SK-N-SH treated with all-trans-retinoic acid at 6 μM for 48 hours (cell line): ENCODE measurements at regions not wholly inside any gene's neighbourhood (a gene's known extent, or its start where the extent isn't known, plus 50 kb on each side); places are given as distances from the start of the nearest gene placed in this dataset.

ENCODE experiments used
- ATAC-seq: fragments of 200-7000 bp; cut with Tn5 transposase; 3 replicates; pipeline ENCODE4 v1.9.1; 2020; ENCODE audit warnings: mild to moderate bottlenecking, moderate library complexity
- ARNTL ChIP-seq: fragments of 450-650 bp; formaldehyde crosslinking; IDR thresholded peaks from 2 replicates; pipeline ENCODE4 v1.5.0; 2020; ENCODE audit warnings: low read depth, mild to moderate bottlenecking, moderate library complexity, borderline replicate concordance
- BACH2 ChIP-seq: fragments of 250-450 bp; sonication (Bioruptor Pico); IDR thresholded peaks from 2 replicates; pipeline ENCODE4 v1.9.0; 2021; ENCODE audit warnings: mild to moderate bottlenecking, borderline replicate concordance
- CSDC2 ChIP-seq: fragments of 250-450 bp; sonication (Bioruptor Pico); IDR thresholded peaks from 2 replicates; pipeline ENCODE4 v1.5.0; 2020; ENCODE audit warnings: mild to moderate bottlenecking, moderate library complexity
- ESRRG ChIP-seq: fragments of 250-450 bp; sonication (Bioruptor Pico); IDR thresholded peaks from 2 replicates; pipeline ENCODE4 v1.6.1; 2021; ENCODE audit warnings: mild to moderate bottlenecking
- GLIS3 ChIP-seq: fragments of 250-450 bp; sonication (Bioruptor Pico); IDR thresholded peaks from 2 replicates; pipeline ENCODE4 v1.5.0; 2020; ENCODE audit warnings: mild to moderate bottlenecking, moderate library complexity
- ISL1 ChIP-seq: fragments of 250-450 bp; sonication (Bioruptor Pico); IDR thresholded peaks from 2 replicates; pipeline ENCODE4 v2.1.2; 2022; ENCODE audit warnings: mild to moderate bottlenecking, moderate library complexity
- OSR1 ChIP-seq: fragments of 250-450 bp; sonication (Bioruptor Pico); IDR thresholded peaks from 2 replicates; pipeline ENCODE4 v1.8.0; 2022; ENCODE audit warnings: moderate library complexity, mild to moderate bottlenecking, inconsistent platforms
- POU6F1 ChIP-seq: fragments of 250-450 bp; sonication (Bioruptor Pico); IDR thresholded peaks from 2 replicates; pipeline ENCODE4 v1.8.0; 2021; ENCODE audit warnings: low read depth, mild to moderate bottlenecking, moderate library complexity, borderline replicate concordance
- PPARA ChIP-seq: fragments of 250-450 bp; sonication (Bioruptor Pico); IDR thresholded peaks from 2 replicates; pipeline ENCODE4 v1.5.0; 2020; ENCODE audit warnings: mild to moderate bottlenecking, borderline replicate concordance
- RARB ChIP-seq: fragments of 250-450 bp; sonication (Bioruptor Pico); IDR thresholded peaks from 2 replicates; pipeline ENCODE4 v1.8.0; 2021; ENCODE audit warnings: mild to moderate bottlenecking, moderate library complexity
- SNAI2 ChIP-seq: fragments of 250-450 bp; sonication (Bioruptor Pico); IDR thresholded peaks from 2 replicates; pipeline ENCODE4 v1.5.0; 2020; ENCODE audit warnings: mild to moderate bottlenecking, moderate library complexity
- TCF4 ChIP-seq: fragments of 250-450 bp; sonication (Bioruptor Pico); IDR thresholded peaks from 2 replicates; pipeline ENCODE4 v1.8.0; 2021; ENCODE audit warnings: mild to moderate bottlenecking, moderate library complexity, borderline replicate concordance
- TOX ChIP-seq: fragments of 250-450 bp; sonication (Bioruptor Pico); IDR thresholded peaks from 2 replicates; pipeline ENCODE4 v1.8.0; 2021; ENCODE audit warnings: mild to moderate bottlenecking, moderate library complexity, borderline replicate concordance
- ZC3H10 ChIP-seq: fragments of 250-450 bp; sonication (Bioruptor Pico); IDR thresholded peaks from 2 replicates; pipeline ENCODE4 v1.5.1; 2021; ENCODE audit warnings: mild to moderate bottlenecking, moderate library complexity
- ZFP30 ChIP-seq: fragments of 450-650 bp; formaldehyde crosslinking; IDR thresholded peaks from 2 replicates; pipeline ENCODE4 v1.5.0; 2022; ENCODE audit warnings: mild to moderate bottlenecking, moderate library complexity
- ZNF565 ChIP-seq: fragments of 450-650 bp; formaldehyde crosslinking; conservative IDR thresholded peaks from 2 replicates; pipeline ENCODE4 v1.5.0; 2020; ENCODE audit warnings: low read depth, mild to moderate bottlenecking, moderate library complexity
- ZNF70 ChIP-seq: fragments of 450-650 bp; formaldehyde crosslinking; IDR thresholded peaks from 2 replicates; pipeline ENCODE4 v1.5.0; 2020; ENCODE audit warnings: mild to moderate bottlenecking, moderate library complexity
- ZNF8 ChIP-seq: fragments of 450-650 bp; formaldehyde crosslinking; IDR thresholded peaks from 2 replicates; pipeline ENCODE4 v1.5.0; 2020; ENCODE audit warnings: mild to moderate bottlenecking, moderate library complexity
- TF ChIP-seq, protein P1 (sequence below): fragments of 250-450 bp; sonication (Bioruptor Pico); IDR thresholded peaks from 2 replicates; pipeline ENCODE4 v1.5.1; 2020; ENCODE audit warnings: low read depth, mild to moderate bottlenecking, moderate library complexity
- TF ChIP-seq, protein P2 (sequence below): fragments of 250-450 bp; sonication (Bioruptor Pico); IDR thresholded peaks from 2 replicates; pipeline ENCODE4 v1.5.1; 2021; ENCODE audit warnings: mild to moderate bottlenecking, moderate library complexity
- TF ChIP-seq, protein P3 (sequence below): fragments of 250-450 bp; sonication (Bioruptor Pico); IDR thresholded peaks from 2 replicates; pipeline ENCODE4 v1.5.0; 2020; ENCODE audit warnings: mild to moderate bottlenecking, moderate library complexity

GRCh38 chr12:24709216-24709615, 239.7 kb downstream of the BCAT1 start:
- TF ChIP-seq POU6F1 (no peak), SNAI2 (CRISPR knock-in tag) (no peak), GLIS3 (CRISPR knock-in tag) (no peak), PPARA (no peak), RARB (CRISPR knock-in tag) (no peak), ISL1 (CRISPR knock-in tag) (no peak), ESRRG (CRISPR knock-in tag) (no peak), ZC3H10 (CRISPR knock-in tag) (no peak)
- TF ChIP-seq, protein P1, sequence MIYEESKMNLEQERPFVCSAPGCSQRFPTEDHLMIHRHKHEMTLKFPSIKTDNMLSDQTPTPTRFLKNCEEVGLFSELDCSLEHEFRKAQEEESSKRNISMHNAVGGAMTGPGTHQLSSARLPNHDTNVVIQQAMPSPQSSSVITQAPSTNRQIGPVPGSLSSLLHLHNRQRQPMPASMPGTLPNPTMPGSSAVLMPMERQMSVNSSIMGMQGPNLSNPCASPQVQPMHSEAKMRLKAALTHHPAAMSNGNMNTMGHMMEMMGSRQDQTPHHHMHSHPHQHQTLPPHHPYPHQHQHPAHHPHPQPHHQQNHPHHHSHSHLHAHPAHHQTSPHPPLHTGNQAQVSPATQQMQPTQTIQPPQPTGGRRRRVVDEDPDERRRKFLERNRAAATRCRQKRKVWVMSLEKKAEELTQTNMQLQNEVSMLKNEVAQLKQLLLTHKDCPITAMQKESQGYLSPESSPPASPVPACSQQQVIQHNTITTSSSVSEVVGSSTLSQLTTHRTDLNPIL: no peak
- no peak for ATAC-seq

DNA sequence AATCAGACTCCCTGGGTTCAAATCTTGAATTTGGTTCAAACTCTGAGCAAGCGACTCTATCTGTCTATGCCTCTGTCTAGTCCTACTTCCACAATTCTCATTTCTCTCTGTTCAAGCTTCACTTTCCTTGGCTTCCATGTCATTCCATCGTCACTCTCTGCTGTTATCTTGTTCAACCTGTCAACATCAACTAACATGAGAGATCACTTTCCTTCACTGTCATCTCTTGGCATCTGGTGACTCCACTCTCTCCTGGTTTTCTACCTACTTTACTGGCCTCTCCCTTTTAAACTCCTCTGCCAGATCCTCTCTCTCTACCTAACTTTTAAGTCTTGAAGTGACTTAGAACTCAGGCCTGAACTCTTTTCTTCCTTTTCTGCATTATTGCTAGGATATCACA, 240.2 kb downstream of the BCAT1 start:
- ATAC-seq: no peak

GRCh38 chr12:24708043-24708442, 240.9 kb downstream of the BCAT1 start:
- ATAC-seq: no peak
- TF ChIP-seq OSR1 (CRISPR knock-in tag) (no peak), GLIS3 (CRISPR knock-in tag) (no peak), POU6F1 (no peak), ZNF70 (CRISPR knock-in tag) (no peak), ISL1 (CRISPR knock-in tag) (no peak), TCF4 (CRISPR knock-in tag) (no peak), CSDC2 (CRISPR knock-in tag) (no peak), BACH2 (CRISPR knock-in tag) (no peak)
- TF ChIP-seq, protein P2, sequence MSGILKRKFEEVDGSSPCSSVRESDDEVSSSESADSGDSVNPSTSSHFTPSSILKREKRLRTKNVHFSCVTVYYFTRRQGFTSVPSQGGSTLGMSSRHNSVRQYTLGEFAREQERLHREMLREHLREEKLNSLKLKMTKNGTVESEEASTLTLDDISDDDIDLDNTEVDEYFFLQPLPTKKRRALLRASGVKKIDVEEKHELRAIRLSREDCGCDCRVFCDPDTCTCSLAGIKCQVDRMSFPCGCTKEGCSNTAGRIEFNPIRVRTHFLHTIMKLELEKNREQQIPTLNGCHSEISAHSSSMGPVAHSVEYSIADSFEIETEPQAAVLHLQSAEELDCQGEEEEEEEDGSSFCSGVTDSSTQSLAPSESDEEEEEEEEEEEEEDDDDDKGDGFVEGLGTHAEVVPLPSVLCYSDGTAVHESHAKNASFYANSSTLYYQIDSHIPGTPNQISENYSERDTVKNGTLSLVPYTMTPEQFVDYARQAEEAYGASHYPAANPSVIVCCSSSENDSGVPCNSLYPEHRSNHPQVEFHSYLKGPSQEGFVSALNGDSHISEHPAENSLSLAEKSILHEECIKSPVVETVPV (CRISPR knock-in tag): no peak

More for the DNA sequence above, 240.2 kb downstream of the BCAT1 start:
- TF ChIP-seq ZNF565 (CRISPR knock-in tag): no peak
- TF ChIP-seq PPARA: no peak
- TF ChIP-seq TCF4 (CRISPR knock-in tag): no peak
- no peak for TF ChIP-seq CSDC2 (CRISPR knock-in tag)
- no peak for TF ChIP-seq ZFP30 (CRISPR knock-in tag)
- no peak for TF ChIP-seq OSR1 (CRISPR knock-in tag)
- TF ChIP-seq ARNTL (CRISPR knock-in tag): no peak
- TF ChIP-seq, protein P3, sequence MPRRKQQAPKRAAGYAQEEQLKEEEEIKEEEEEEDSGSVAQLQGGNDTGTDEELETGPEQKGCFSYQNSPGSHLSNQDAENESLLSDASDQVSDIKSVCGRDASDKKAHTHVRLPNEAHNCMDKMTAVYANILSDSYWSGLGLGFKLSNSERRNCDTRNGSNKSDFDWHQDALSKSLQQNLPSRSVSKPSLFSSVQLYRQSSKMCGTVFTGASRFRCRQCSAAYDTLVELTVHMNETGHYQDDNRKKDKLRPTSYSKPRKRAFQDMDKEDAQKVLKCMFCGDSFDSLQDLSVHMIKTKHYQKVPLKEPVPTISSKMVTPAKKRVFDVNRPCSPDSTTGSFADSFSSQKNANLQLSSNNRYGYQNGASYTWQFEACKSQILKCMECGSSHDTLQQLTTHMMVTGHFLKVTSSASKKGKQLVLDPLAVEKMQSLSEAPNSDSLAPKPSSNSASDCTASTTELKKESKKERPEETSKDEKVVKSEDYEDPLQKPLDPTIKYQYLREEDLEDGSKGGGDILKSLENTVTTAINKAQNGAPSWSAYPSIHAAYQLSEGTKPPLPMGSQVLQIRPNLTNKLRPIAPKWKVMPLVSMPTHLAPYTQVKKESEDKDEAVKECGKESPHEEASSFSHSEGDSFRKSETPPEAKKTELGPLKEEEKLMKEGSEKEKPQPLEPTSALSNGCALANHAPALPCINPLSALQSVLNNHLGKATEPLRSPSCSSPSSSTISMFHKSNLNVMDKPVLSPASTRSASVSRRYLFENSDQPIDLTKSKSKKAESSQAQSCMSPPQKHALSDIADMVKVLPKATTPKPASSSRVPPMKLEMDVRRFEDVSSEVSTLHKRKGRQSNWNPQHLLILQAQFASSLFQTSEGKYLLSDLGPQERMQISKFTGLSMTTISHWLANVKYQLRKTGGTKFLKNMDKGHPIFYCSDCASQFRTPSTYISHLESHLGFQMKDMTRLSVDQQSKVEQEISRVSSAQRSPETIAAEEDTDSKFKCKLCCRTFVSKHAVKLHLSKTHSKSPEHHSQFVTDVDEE: no peak
- TF ChIP-seq, protein P2 (CRISPR knock-in tag): no peak
- no peak for TF ChIP-seq ZNF8 (CRISPR knock-in tag)
- no peak for TF ChIP-seq GLIS3 (CRISPR knock-in tag)
- no peak for TF ChIP-seq POU6F1
- TF ChIP-seq ESRRG (CRISPR knock-in tag): no peak
- TF ChIP-seq TOX (CRISPR knock-in tag): no peak
- TF ChIP-seq ISL1 (CRISPR knock-in tag): no peak
